DOHH2 (cell line): ENCODE measurements at regions not wholly inside any gene's neighbourhood (a gene's known extent, or its start where the extent isn't known, plus 50 kb on each side); places are given as distances from the start of the nearest gene placed in this dataset.

Source experiments
- H3F3A ChIP-seq: fragments of 200-600 bp; sonication (generic), shearing (Covaris generic); 2 replicates; pipeline ENCODE4 v1.6.0; 2016; ENCODE audit warnings: antibody characterized with exemption, mild to moderate bottlenecking; ENCODE audit not compliant: control insufficient read depth, insufficient read depth
- H3K27ac ChIP-seq: fragments of 200-600 bp; sonication (generic); 2 replicates; pipeline ENCODE4 v1.5.1; 2014; ENCODE audit warnings: low read depth, mild to moderate bottlenecking, low read length, moderate library complexity
- H3K27me3 ChIP-seq: fragments of 200-600 bp; sonication (generic); 2 replicates; pipeline ENCODE4 v1.6.1; 2014; ENCODE audit warnings: mild to moderate bottlenecking, low read length, mixed read lengths; ENCODE audit not compliant: control insufficient read depth
- H3K36me3 ChIP-seq: fragments of 200-600 bp; sonication (generic); 2 replicates; pipeline ENCODE4 v1.6.1; 2014; ENCODE audit warnings: mild to moderate bottlenecking, low read length, moderate library complexity, mixed read lengths; ENCODE audit not compliant: control insufficient read depth
- H3K4me1 ChIP-seq: fragments of 200-600 bp; sonication (generic); 2 replicates; pipeline ENCODE4 v1.6.1; 2014; ENCODE audit warnings: mild to moderate bottlenecking, low read length, mixed read lengths; ENCODE audit not compliant: control insufficient read depth
- H3K4me2 ChIP-seq: fragments of 200-600 bp; sonication (generic); 2 replicates; pipeline ENCODE4 v1.6.0; 2014; ENCODE audit warnings: mild to moderate bottlenecking, low read length, moderate library complexity
- H3K4me3 ChIP-seq: fragments of 200-600 bp; sonication (generic); 2 replicates; pipeline ENCODE4 v1.5.1; 2014; ENCODE audit warnings: mild to moderate bottlenecking, low read length, mixed read lengths
- H3K79me2 ChIP-seq: fragments of 200-600 bp; sonication (generic); 2 replicates; pipeline ENCODE4 v1.6.1; 2014; ENCODE audit warnings: mild to moderate bottlenecking, low read length, mixed read lengths; ENCODE audit not compliant: control insufficient read depth
- H3K9me2 ChIP-seq: fragments of 200-600 bp; sonication (generic); replicated peaks from 2 replicates; pipeline ENCODE4 v1.6.1; 2014; ENCODE audit warnings: mild to moderate bottlenecking, low read length, mixed read lengths; ENCODE audit not compliant: control insufficient read depth
- H3K9me3 ChIP-seq: fragments of 200-600 bp; sonication (generic); 2 replicates; pipeline ENCODE4 v1.6.1; 2014; ENCODE audit warnings: antibody characterized with exemption, low read length, mixed read lengths; ENCODE audit not compliant: control insufficient read depth, insufficient read depth
- H4K20me1 ChIP-seq: fragments of 200-600 bp; sonication (generic); 2 replicates; pipeline ENCODE4 v1.6.0; 2014; ENCODE audit warnings: low read depth, mild to moderate bottlenecking, antibody characterized with exemption, low read length, moderate library complexity; ENCODE audit not compliant: control insufficient read depth, insufficient read depth
- EZH2phosphoT487 ChIP-seq: fragments of 200-600 bp; sonication (generic); IDR thresholded peaks from 2 replicates; pipeline ENCODE4 v1.6.1; 2017; ENCODE audit warnings: borderline replicate concordance, mild to moderate bottlenecking, antibody characterized with exemption, low read length, moderate library complexity, mixed read lengths
- TF ChIP-seq, protein P1 (sequence below): fragments of 200-600 bp; sonication (generic); IDR thresholded peaks from one replicate; pipeline ENCODE4 v1.5.1; 2014; ENCODE audit warnings: antibody characterized with exemption, mild to moderate bottlenecking, low read depth, low read length; ENCODE audit not compliant: poor library complexity, severe bottlenecking

DNA sequence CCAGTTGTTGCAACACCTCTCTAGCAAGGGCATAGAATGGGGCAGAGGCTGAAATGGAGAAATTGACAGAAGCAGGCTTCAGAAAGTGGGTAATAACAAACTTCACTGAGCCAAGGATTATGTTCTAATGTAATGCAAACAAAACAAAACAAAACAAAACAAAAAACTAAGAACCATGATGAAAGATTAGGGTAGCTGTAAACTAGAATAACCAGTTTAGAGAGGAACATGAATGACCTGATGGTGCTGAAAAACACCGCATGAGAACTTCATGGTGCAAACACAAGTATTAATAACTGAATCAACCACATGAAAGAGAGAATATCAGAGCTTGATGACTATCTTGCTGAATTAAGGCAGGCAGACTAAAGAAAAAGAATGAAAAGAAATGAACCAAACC, 1707.7 kb downstream of the BRINP3 start:
- Histone ChIP-seq H3K27me3 (no peaks in the 10 kb centered on the region), H3K9me3 (0 out of 2 replicates have a peak, but pooled peaks cover 3% of the 10 kb centered on the region), H3K4me1 (no peaks in the 10 kb centered on the region), H3K4me2 (no peak overlapping the region), H3K4me3 (no peak overlapping the region), H4K20me1 (no peaks in the 10 kb centered on the region), H3F3A (no peaks in the 10 kb centered on the region), H3K27ac (no peak overlapping the region), H3K36me3 (no peaks in the 10 kb centered on the region), H3K9me2 (no peaks in the 10 kb centered on the region), H3K79me2 (no peaks in the 10 kb centered on the region)
- TF ChIP-seq, protein P1, sequence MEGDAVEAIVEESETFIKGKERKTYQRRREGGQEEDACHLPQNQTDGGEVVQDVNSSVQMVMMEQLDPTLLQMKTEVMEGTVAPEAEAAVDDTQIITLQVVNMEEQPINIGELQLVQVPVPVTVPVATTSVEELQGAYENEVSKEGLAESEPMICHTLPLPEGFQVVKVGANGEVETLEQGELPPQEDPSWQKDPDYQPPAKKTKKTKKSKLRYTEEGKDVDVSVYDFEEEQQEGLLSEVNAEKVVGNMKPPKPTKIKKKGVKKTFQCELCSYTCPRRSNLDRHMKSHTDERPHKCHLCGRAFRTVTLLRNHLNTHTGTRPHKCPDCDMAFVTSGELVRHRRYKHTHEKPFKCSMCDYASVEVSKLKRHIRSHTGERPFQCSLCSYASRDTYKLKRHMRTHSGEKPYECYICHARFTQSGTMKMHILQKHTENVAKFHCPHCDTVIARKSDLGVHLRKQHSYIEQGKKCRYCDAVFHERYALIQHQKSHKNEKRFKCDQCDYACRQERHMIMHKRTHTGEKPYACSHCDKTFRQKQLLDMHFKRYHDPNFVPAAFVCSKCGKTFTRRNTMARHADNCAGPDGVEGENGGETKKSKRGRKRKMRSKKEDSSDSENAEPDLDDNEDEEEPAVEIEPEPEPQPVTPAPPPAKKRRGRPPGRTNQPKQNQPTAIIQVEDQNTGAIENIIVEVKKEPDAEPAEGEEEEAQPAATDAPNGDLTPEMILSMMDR = no peak
- no peak for TF ChIP-seq EZH2phosphoT487

DNA sequence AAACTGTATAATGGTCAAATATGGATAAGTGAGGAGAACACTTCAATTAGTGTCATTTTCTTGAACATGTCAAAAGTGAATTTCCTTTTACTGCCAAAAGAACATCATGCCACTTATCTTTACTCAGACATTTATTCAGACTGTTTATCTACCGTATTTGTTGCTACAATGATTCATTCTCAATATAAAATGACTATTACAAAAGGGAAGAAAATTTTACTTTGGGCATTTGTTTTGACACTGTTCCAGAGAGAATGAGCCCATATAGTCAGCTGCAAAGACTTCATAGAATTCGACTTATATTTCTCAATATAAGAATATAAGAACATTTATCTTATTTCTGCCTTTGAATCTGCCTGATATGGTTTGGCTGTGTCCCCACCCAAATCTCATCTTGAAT, 1699.1 kb downstream of the BRINP3 start:
- H3K4me3 ChIP-seq = no peak overlapping the region
- no peak overlapping the region for H3K4me2 ChIP-seq
- H3K27ac ChIP-seq = no peak overlapping the region
- TF ChIP-seq EZH2phosphoT487 = no peak
- TF ChIP-seq, protein P1 = no peak
- H4K20me1 ChIP-seq = no peaks in the 10 kb centered on the region
- no peaks in the 10 kb centered on the region for H3F3A ChIP-seq
- H3K4me1 ChIP-seq = no peaks in the 10 kb centered on the region
- H3K79me2 ChIP-seq = no peaks in the 10 kb centered on the region
- no peaks in the 10 kb centered on the region for H3K36me3 ChIP-seq
- H3K27me3 ChIP-seq = no peaks in the 10 kb centered on the region
- H3K9me2 ChIP-seq = no peaks in the 10 kb centered on the region
- no peaks in the 10 kb centered on the region for H3K9me3 ChIP-seq

DNA sequence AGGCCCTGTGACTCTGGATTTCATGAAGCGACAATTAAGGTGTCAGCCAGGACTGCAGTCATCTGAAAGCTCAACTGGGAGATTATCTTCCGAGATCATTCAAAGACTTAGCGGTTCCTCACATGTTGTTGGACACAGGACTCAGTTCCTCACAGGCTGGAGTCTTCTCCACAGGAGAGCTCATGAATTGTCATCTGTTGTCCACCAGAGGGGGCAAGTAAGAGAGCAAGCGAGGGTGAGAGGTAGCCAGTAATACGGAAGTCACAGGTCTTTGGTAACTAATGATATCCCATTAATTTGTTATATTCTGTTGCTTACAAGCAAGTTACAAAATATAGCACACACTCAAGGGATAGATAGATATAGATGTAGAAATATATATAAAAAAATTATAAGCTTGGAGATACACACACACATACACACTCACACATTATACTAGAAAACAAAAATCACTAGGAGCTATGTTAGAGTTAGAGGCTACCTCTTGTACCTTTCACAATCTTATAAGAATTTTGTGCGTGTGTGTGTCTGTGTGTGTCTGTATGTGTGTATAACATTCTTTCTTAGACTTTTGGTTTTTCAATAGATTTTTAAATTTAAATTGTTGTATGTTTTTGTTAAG, 1695.3 kb downstream of the BRINP3 start:
- Histone ChIP-seq H3K4me1 (no peaks in the 10 kb centered on the region), H3K9me3 (no peaks in the 10 kb centered on the region), H3K27me3 (no peaks in the 10 kb centered on the region), H3K79me2 (no peaks in the 10 kb centered on the region), H4K20me1 (no peaks in the 10 kb centered on the region), H3K4me2 (no peak overlapping the region), H3K36me3 (no peaks in the 10 kb centered on the region), H3K9me2 (no peaks in the 10 kb centered on the region), H3F3A (no peaks in the 10 kb centered on the region), H3K27ac (no peak overlapping the region), H3K4me3 (no peak overlapping the region)
- no peak for TF ChIP-seq EZH2phosphoT487
- TF ChIP-seq, protein P1 = peak; percentile 56
